ENCODE measurements at regions not wholly inside any gene's neighbourhood (a gene's known extent, or its start where the extent isn't known, plus 50 kb on each side); places are given as distances from the start of the nearest gene placed in this dataset.

DNA sequence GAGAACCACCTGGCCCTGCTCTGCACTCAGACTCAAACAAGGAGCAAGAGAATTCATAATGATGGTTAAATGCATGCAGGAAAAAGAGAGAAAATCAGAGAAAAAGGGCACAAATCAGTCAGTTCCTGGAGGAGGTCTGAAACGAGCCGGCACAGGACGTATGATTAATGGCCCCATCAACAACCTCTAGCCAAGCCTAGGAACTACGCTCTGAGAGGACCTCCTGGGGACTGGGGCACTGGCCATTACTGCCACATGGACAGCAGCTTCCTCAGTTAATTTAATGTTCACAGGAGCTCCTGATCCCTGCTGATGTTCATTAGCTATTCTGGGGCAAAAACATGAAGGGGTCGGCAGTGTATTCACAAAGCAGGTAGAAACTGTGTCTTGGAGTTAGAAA, 238.1 kb downstream of the MED10 start:
- Mint-ChIP-seq H3K27me3 (no peaks in the 10 kb centered on the region), H3K4me3 (no peak overlapping the region), H3K4me1 (ENCODE audit: low read depth) (no peaks in the 10 kb centered on the region), H3K9me3 (no peaks in the 10 kb centered on the region), H3K36me3 (ENCODE audit: low read depth) (no peaks in the 10 kb centered on the region), H3K27ac (no peak overlapping the region)
- DNase-seq = no peak
- ChIA-PET CTCF (no interaction called here), POLR2A (no interaction called here)
- TF ChIP-seq, protein P1, sequence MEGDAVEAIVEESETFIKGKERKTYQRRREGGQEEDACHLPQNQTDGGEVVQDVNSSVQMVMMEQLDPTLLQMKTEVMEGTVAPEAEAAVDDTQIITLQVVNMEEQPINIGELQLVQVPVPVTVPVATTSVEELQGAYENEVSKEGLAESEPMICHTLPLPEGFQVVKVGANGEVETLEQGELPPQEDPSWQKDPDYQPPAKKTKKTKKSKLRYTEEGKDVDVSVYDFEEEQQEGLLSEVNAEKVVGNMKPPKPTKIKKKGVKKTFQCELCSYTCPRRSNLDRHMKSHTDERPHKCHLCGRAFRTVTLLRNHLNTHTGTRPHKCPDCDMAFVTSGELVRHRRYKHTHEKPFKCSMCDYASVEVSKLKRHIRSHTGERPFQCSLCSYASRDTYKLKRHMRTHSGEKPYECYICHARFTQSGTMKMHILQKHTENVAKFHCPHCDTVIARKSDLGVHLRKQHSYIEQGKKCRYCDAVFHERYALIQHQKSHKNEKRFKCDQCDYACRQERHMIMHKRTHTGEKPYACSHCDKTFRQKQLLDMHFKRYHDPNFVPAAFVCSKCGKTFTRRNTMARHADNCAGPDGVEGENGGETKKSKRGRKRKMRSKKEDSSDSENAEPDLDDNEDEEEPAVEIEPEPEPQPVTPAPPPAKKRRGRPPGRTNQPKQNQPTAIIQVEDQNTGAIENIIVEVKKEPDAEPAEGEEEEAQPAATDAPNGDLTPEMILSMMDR (IDR thresholded peaks at IDR 0.05) = no peak
- intact Hi-C loops (cut with micrococcal nuclease) = no loop called here
- ATAC-seq = no peak

DNA sequence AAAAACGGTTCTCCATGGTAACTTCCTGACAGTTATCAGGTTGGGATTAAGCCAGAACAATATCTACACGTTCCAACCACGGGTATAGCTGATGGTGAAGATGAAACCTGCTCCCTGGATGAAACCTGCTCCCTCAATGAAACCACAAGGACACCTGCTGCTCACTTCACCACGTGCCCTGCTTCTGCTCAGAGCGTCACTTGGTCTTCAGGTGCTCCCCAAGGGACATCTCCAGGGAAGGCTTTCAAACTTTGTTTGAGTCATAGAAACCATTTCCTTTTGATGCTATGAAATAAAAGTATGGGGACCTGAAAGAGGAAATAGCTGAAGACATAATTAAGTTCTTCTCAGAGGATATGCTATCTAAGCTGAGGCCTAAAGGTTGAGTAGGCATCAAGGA, 242.4 kb downstream of the MED10 start:
- intact Hi-C loops (cut with micrococcal nuclease) = no loop called here
- Mint-ChIP-seq H3K27ac (no peak overlapping the region), H3K36me3 (ENCODE audit: low read depth) (no peaks in the 10 kb centered on the region), H3K4me3 (no peak overlapping the region), H3K9me3 (peaks cover under 1% of the 10 kb centered on the region), H3K4me1 (ENCODE audit: low read depth) (no peaks in the 10 kb centered on the region), H3K27me3 (no peaks in the 10 kb centered on the region)
- ChIA-PET CTCF (no interaction called here), POLR2A (no interaction called here)
- TF ChIP-seq, protein P1 (IDR thresholded peaks at IDR 0.05) = no peak
- ATAC-seq (no peak), DNase-seq (no peak)

DNA sequence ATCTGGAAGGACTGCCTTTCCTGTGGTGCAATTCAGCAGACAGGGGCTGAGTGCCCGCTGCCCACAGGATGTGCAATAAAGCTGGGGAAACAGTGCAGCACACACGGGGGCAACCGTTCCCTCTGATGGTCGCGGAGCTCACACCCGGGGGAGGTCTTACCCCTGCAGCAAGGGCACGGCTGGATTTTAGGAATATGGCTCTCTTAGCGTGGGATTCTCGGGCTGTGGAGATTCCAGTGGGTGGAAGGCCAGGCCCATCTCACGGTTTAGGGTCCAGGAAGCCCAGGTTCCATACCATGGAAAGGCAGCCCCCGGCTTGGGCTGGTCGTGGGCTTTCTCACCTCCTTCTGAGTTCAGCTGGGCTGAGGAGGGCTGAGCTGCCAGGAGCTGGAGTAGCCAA, 244.1 kb downstream of the MED10 start:
- POLR2A ChIA-PET = no interaction called here
- CTCF ChIA-PET = no interaction called here
- no peak for ATAC-seq
- intact Hi-C loops (cut with micrococcal nuclease) = no loop called here
- no peak for DNase-seq
- no peak overlapping the region for H3K4me3 Mint-ChIP-seq
- no peaks in the 10 kb centered on the region for H3K27me3 Mint-ChIP-seq
- TF ChIP-seq, protein P1 (IDR thresholded peaks at IDR 0.05) = no peak
- no peaks in the 10 kb centered on the region for H3K4me1 Mint-ChIP-seq (ENCODE audit: low read depth)
- H3K27ac Mint-ChIP-seq = no peak overlapping the region
- H3K9me3 Mint-ChIP-seq = peaks cover 2% of the 10 kb centered on the region
- H3K36me3 Mint-ChIP-seq (ENCODE audit: low read depth) = no peaks in the 10 kb centered on the region

DNA sequence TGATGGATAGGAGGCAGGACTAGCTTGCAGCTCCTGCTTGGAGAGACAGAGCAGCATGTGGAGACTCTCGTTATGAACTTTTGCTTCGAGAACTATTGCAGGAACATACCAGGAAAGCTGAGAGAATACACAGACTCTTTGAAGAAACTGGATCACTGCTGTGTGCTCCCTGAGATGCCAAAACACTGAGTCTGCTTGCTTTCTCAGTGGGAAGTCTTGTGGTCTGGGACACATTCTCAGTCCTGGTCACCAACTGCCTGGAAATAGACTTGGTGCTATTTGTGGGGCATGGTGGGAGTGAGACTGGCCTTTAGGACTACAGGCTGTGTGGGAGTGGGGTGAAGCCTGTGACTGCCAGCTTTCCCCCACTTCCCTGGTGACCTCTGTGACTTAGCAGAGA, 252.6 kb downstream of the MED10 start:
- no peak overlapping the region for H3K27ac Mint-ChIP-seq
- ChIA-PET CTCF (no interaction called here), POLR2A (no interaction called here)
- DNase-seq (no peak), ATAC-seq (no peak)
- H3K9me3 Mint-ChIP-seq = peaks cover 5% of the 10 kb centered on the region
- peaks cover 2% of the 10 kb centered on the region for H3K27me3 Mint-ChIP-seq
- no peak overlapping the region for H3K4me3 Mint-ChIP-seq
- no peaks in the 10 kb centered on the region for H3K4me1 Mint-ChIP-seq (ENCODE audit: low read depth)
- TF ChIP-seq, protein P1 (IDR thresholded peaks at IDR 0.05) = no peak
- intact Hi-C loops (cut with micrococcal nuclease) = no loop called here
- H3K36me3 Mint-ChIP-seq (ENCODE audit: low read depth) = no peaks in the 10 kb centered on the region

DNA sequence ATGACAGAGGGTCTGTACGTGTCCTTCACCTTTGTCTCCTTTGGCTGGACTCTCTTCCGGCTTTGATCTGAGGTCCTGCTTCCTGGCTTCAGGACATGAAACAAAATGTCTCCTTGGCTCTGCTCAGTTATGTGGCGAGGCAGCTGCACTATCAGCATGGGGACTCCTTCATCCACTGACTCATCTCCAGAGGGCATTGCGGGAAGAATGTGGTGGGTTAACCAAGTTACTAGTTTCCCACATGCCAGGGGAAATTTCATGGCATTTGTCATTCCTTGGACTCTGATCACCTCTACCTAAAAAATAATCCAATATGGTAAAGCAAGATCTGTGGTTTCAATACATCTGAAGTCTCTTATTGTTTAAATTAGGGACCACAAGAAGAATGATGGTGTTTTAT, 259.7 kb downstream of the MED10 start:
- Mint-ChIP-seq H3K4me1 (ENCODE audit: low read depth) (no peaks in the 10 kb centered on the region), H3K4me3 (no peak overlapping the region), H3K27me3 (peaks cover 7% of the 10 kb centered on the region), H3K9me3 (no peaks in the 10 kb centered on the region), H3K36me3 (ENCODE audit: low read depth) (no peaks in the 10 kb centered on the region), H3K27ac (no peak overlapping the region)
- POLR2A ChIA-PET = no interaction called here
- CTCF ChIA-PET = no interaction called here
- no peak for DNase-seq
- no peak for ATAC-seq
- TF ChIP-seq, protein P1 (IDR thresholded peaks at IDR 0.05) = no peak
- intact Hi-C loops (cut with micrococcal nuclease) = no loop called here

All from activated CD8-positive, alpha-beta T cell treated with anti-CD3 and anti-CD28 coated beads for 36 hours (primary cell).